PC-9 (cell line): ENCODE measurements at regions not wholly inside any gene's neighbourhood (a gene's known extent, or its start where the extent isn't known, plus 50 kb on each side); places are given as distances from the start of the nearest gene placed in this dataset.

Experiments
- BruUV-seq: library from RNA; stranded (reverse); fragments of 400-500 nt; replicated peaks from 2 replicates; lab custom pipeline; 2021; lab: Mats Ljungman, UMichigan
- CTCF ChIA-PET: fragments of 300-600 bp; sonication (Branson Sonifier 250); formaldehyde crosslinking; loops from one replicate; lab custom pipeline; 2022; ENCODE audit warnings: antibody characterized with exemption; lab: Charles Lee
- POLR2A ChIA-PET: fragments of 300-600 bp; sonication (Branson Sonifier 250); formaldehyde crosslinking; loops from one replicate; lab custom pipeline; 2022; ENCODE audit warnings: antibody characterized with exemption; ENCODE audit not compliant: unreplicated experiment; lab: Charles Lee
- DNase-seq, 2 experiments: peaks; one replicate each; pipeline versions ENCODE4 v3.0.0 to v3.0.0-alpha.2; 2015 to 2022; ENCODE audit warnings: mixed read lengths in 1 of 2
- H2AFZ ChIP-seq: fragments of 200-600 bp; sonication (generic); 2 replicates; pipeline ENCODE4 v1.8.1; 2017; ENCODE audit warnings: antibody characterized with exemption
- H3F3A ChIP-seq: fragments of 200-600 bp; sonication (generic); 2 replicates; pipeline ENCODE4 v1.8.1; 2017; ENCODE audit warnings: antibody characterized with exemption, mild to moderate bottlenecking, low read depth; ENCODE audit not compliant: insufficient read depth
- H3K27ac ChIP-seq: fragments of 200-600 bp; sonication (generic); 2 replicates; pipeline ENCODE4 v1.6.1; 2016; ENCODE audit warnings: mixed run types
- H3K27me3 ChIP-seq: fragments of 200-600 bp; sonication (generic); 2 replicates; pipeline ENCODE4 v1.6.1; 2016; ENCODE audit warnings: low read depth, mixed run types; ENCODE audit not compliant: insufficient read depth
- H3K36me3 ChIP-seq: fragments of 200-600 bp; sonication (generic); 2 replicates; pipeline ENCODE4 v1.6.1; 2016; ENCODE audit warnings: low read depth, mixed run types
- H3K4me1 ChIP-seq: fragments of 200-600 bp; sonication (generic); replicated peaks from 2 replicates; pipeline ENCODE4 v1.6.1; 2016; ENCODE audit warnings: mixed run types; ENCODE audit not compliant: insufficient read depth
- H3K4me2 ChIP-seq: fragments of 200-600 bp; sonication (generic); 2 replicates; pipeline ENCODE4 v1.6.1; 2017; ENCODE audit warnings: mixed run types
- H3K4me3 ChIP-seq: fragments of 200-600 bp; sonication (generic); 2 replicates; pipeline ENCODE4 v1.6.1; 2016; ENCODE audit warnings: mixed run types
- H3K79me2 ChIP-seq: fragments of 200-600 bp; sonication (generic); 2 replicates; pipeline ENCODE4 v1.6.1; 2017; ENCODE audit warnings: low read depth, mixed run types
- H3K9me2 ChIP-seq: fragments of 200-600 bp; sonication (generic); 2 replicates; pipeline ENCODE4 v1.8.1; 2017; ENCODE audit warnings: mild to moderate bottlenecking; ENCODE audit not compliant: insufficient read depth
- H3K9me3 ChIP-seq: fragments of 200-600 bp; sonication (generic); 2 replicates; pipeline ENCODE4 v1.8.1; 2016; ENCODE audit warnings: low read depth; ENCODE audit not compliant: insufficient read depth
- H4K20me1 ChIP-seq: fragments of 200-600 bp; sonication (generic); 2 replicates; pipeline ENCODE4 v1.8.1; 2017; ENCODE audit not compliant: insufficient read depth
- CTCF ChIP-seq: fragments of 200-600 bp; sonication (generic); conservative IDR thresholded peaks from 2 replicates; pipeline ENCODE4 v1.6.1; 2017; ENCODE audit warnings: mixed run types, antibody characterized with exemption, mild to moderate bottlenecking, moderate library complexity
- EZH2 ChIP-seq: fragments of 200-600 bp; sonication (generic); IDR thresholded peaks from 2 replicates; pipeline ENCODE4 v1.8.0; 2017; ENCODE audit warnings: antibody characterized with exemption, low read depth
- intact Hi-C: fragments of 100-400 bp; cut with micrococcal nuclease; formaldehyde crosslinking; loops from one replicate; pipeline ENCODE4 v1.10.0; 2022; ENCODE audit not compliant: unreplicated experiment

DNA sequence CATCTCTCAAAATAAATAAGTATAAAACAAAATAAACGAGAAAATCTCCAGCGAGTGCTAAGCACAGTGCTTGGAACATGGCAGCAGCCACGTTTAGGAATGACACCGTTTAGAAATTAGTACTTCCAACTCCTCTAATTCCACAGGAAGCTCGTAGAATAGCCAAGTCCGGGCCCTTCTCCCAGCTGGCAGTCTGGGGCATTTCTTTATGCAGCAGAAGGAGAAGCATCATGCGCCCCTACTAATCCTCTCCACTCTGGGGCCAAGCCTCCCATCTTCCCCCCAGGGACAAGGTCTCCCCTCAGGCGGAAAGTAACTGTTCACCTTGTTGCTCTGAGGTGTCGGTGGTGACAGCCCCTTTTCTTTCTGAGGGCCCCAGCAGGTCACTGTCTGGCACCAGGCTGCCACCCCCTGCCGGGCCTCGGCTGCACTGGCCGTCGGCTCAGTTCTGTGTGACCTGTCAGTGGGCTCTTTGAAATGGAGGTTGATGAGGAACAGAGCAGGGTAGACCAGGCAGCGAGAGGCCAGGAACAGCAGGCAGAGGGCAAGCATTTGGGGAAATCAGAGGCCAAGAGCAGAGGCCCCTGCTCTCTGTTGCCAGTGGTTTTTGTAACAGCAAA lies 113.5 kb upstream of the WWC1 start:
- Histone ChIP-seq H3F3A (no peaks in the 10 kb centered on the region), H3K9me2 (no peaks in the 10 kb centered on the region), H3K36me3 (no peaks in the 10 kb centered on the region), H3K4me3 (no peak overlapping the region), H3K27ac (no peak overlapping the region), H2AFZ (no peak overlapping the region), H4K20me1 (no peaks in the 10 kb centered on the region), H3K27me3 (peaks cover 84% of the 10 kb centered on the region), H3K4me1 (no peaks in the 10 kb centered on the region), H3K79me2 (no peaks in the 10 kb centered on the region), H3K4me2 (no peak overlapping the region), H3K9me3 (no peaks in the 10 kb centered on the region)
- CTCF ChIA-PET, result no interaction called here
- intact Hi-C loops, result no loop called here
- DNase-seq, result no peak
- no TSS peak for BruUV-seq
- POLR2A ChIA-PET, result no interaction called here
- TF ChIP-seq CTCF (no peak), EZH2 (no peak)

DNA sequence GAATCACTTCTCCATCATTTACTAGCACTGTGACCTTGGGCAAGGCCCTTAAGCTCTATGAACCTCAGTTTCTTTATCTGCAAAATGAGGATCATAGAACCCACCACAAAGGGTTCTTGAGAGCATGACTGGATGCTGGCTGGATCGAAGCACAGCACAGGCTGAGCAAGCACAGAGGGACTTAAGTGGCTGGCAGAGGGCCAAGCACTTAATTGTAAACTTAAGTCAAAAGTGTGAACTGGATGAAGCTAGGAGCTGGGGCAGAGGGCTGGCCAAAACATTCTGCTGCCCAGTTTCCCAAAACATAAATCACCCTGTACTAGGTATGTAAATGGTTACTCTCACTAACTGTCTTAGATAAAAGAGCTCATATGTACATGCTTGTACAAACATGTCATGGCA lies 112.3 kb upstream of the WWC1 start:
- Histone ChIP-seq H3K4me3 (no peak overlapping the region), H3F3A (no peaks in the 10 kb centered on the region), H3K27me3 (peaks cover 83% of the 10 kb centered on the region), H3K9me3 (no peaks in the 10 kb centered on the region), H3K79me2 (no peaks in the 10 kb centered on the region), H3K4me2 (no peak overlapping the region), H3K36me3 (no peaks in the 10 kb centered on the region), H3K9me2 (no peaks in the 10 kb centered on the region), H3K27ac (no peak overlapping the region), H2AFZ (no peak overlapping the region), H3K4me1 (no peaks in the 10 kb centered on the region), H4K20me1 (no peaks in the 10 kb centered on the region)
- BruUV-seq, result no TSS peak
- CTCF ChIA-PET, result no interaction called here
- intact Hi-C loops, result no loop called here
- DNase-seq, result no peak
- POLR2A ChIA-PET, result no interaction called here
- TF ChIP-seq CTCF (no peak), EZH2 (no peak)

- Histone ChIP-seq H3K4me2 (no peak overlapping the region), H2AFZ (no peak overlapping the region), H4K20me1 (no peaks in the 10 kb centered on the region), H3K36me3 (no peaks in the 10 kb centered on the region), H3K9me2 (no peaks in the 10 kb centered on the region), H3F3A (no peaks in the 10 kb centered on the region), H3K27ac (no peak overlapping the region), H3K4me3 (no peak overlapping the region), H3K4me1 (no peaks in the 10 kb centered on the region), H3K9me3 (no peaks in the 10 kb centered on the region), H3K27me3 (peaks cover 67% of the 10 kb centered on the region), H3K79me2 (no peaks in the 10 kb centered on the region)
- ChIA-PET POLR2A (no interaction called here), CTCF (no interaction called here)
- BruUV-seq, result no TSS peak
- TF ChIP-seq CTCF, result no peak
- TF ChIP-seq EZH2, result no peak
- intact Hi-C loops, result no loop called here
- no peak for DNase-seq
These were observed 109.2 kb upstream of the WWC1 start for GRCh38 chr5:168182269-168182668.
